NCI-H2196 (cell line): ENCODE measurements at regions not wholly inside any gene's neighbourhood (a gene's known extent, or its start where the extent isn't known, plus 50 kb on each side); places are given as distances from the start of the nearest gene placed in this dataset.

Experiments
- DNase-seq: peaks from one replicate; lab custom pipeline; 2025; ENCODE audit not compliant: unreplicated experiment; lab: John Stamatoyannopoulos, UW

- no peak for DNase-seq
Measured at GRCh38 chr7:18308938-18309337, 186.6 kb upstream of the HDAC9 start.

DNA sequence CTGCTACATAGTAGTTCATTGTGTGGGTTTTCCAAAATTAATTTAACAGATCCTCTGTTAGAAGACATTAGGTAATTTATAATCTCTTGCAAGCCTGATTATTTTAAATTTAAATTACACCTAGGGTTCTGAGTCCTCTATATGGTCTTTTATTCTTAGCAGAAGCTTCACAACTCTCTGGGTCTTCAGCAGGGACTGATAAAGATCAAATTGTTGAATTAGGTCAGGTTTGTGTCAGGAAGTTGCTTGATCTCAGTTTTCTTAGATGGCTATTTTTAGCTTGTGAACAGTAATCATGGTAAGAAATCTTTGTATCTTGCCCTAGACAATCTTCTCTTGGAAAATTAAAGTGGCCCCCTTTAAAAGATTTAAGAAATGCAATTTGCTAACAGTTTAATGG lies 183.1 kb upstream of the HDAC9 start:
- no peak for DNase-seq

- DNase-seq = no peak
Measured at GRCh38 chr7:18313965-18314364, 181.6 kb upstream of the HDAC9 start.

DNA sequence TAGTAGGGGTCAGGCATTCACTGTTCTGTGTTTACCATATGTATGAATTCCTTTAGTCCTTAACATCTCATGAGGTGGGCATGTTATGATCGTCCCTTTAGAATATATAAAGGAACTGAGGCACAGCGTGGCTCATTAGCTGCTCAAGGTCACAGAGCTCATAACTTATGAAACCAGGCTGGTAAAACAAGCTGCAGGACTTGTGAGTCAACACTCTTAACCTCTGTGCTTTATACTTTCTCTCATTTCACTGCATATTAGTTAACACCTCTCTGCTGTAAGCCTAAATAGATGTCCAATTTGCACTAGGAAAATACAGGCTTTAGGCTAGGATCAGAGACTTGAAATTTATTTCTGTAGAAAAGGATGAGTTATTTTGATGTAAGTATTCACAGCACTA lies 180.3 kb upstream of the HDAC9 start:
- no peak for DNase-seq

- DNase-seq = no peak
Measured at GRCh38 chr7:18317941-18318340, 177.6 kb upstream of the HDAC9 start.

DNA sequence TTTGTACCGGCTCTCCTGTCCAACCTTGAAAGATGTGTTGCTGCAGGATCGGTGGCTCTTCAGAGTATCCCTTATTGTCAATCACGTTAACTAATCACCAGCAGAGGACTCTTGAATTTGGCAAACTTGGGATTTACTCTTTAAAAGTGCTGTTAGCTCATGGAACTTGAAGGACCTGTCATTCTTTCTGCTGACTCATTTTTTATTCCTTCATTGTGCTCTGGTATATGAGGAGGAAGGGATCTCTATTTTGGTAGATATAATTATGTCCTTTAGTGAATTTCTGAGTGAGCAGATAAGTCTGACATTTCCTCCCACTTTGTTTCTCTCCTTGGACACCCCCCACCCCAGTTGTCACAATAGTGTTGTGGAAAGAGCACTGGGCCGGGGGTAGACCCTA lies 175.1 kb upstream of the HDAC9 start:
- DNase-seq = no peak

- peak; percentile 28 for DNase-seq
Measured at GRCh38 chr7:18320971-18321567, 174.5 kb upstream of the HDAC9 start.

- DNase-seq = no peak
Measured at GRCh38 chr7:18330548-18330947, 165.0 kb upstream of the HDAC9 start.

DNA sequence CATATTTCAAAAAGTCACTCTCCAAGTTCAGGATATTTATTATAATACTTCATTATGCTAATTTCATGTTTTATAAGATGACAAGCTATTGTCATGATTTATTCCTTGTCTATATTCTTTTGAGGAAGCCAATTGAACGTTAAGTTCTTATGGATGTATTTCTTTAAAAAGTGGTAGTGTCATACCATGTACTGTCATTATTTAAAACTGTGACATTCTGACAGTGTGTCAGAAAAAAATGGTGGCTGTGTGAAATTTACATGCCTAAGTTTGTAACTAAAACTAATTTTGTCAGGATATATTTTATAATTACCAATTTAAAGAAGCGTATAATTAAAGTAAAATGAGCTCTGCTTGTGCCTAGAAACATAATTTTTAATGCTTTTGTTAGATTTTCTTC lies 158.9 kb upstream of the HDAC9 start:
- DNase-seq = no peak

GRCh38 chr7:18337048-18337809 lies 158.3 kb upstream of the HDAC9 start:
- no peak for DNase-seq

- DNase-seq = no peak
Measured at GRCh38 chr7:18338910-18339523, 156.5 kb upstream of the HDAC9 start.

DNA sequence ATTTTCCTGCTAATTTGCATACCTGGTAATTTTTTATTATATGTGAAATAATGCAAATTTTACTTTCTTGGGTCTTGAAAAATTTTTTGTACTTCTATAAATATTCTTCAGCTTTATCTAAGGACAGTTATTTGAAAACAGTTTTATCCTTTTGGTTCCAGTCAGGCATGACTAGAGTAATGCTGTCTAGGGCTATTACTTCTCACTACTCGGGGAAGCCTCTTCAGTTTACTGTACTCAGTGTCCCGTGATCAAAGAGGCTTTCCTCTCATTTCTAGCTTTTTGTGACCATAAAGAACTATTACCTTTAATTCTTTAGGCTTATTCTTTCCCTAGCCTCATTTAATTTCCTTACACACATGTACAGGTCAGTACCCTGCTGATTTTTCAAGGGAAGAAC lies 153.8 kb upstream of the HDAC9 start:
- no peak for DNase-seq

DNA sequence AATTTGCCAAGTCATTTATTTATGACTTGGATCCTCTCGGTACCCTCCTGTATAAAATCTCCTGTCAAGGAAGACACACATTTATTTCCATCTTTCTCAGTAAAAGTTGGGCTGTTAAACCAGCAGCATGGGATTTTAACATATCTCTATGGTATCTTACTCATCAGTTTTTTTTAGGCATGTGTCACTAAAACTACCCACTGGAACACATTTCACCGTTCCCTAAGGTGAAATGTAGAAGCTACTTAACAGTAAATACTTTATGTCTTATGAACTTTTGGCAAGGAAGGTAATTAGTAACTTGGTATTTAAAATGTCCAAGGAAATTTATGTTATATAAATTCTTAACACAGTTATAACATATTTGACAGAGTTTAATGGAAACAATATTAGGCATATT lies 152.5 kb upstream of the HDAC9 start:
- DNase-seq = no peak

DNA sequence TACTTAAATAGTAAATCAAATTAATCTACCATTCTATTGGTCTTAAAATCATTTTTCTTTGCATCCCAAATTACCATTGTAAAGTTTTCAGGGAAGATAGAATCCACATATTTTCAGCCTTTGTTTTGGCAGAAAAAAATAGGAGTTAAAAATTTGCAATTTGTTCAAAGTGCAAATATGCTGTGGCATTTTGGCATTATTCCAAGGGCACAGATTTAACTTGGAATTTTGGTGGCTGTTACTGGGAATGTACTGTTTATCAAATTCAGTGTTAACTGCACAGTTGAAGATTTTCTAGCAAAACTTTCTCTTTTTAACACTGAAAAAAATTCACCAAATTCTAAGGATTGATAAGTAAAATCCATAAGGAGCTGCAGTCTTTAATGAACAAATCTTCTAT lies 151.0 kb upstream of the HDAC9 start:
- no peak for DNase-seq

- peak; percentile 40 for DNase-seq
Measured at GRCh38 chr7:18345641-18346234, 149.8 kb upstream of the HDAC9 start.

- DNase-seq = no peak
Measured at GRCh38 chr7:18347170-18347569, 148.4 kb upstream of the HDAC9 start.

GRCh38 chr7:18350678-18351077 lies 144.9 kb upstream of the HDAC9 start:
- no peak for DNase-seq

DNA sequence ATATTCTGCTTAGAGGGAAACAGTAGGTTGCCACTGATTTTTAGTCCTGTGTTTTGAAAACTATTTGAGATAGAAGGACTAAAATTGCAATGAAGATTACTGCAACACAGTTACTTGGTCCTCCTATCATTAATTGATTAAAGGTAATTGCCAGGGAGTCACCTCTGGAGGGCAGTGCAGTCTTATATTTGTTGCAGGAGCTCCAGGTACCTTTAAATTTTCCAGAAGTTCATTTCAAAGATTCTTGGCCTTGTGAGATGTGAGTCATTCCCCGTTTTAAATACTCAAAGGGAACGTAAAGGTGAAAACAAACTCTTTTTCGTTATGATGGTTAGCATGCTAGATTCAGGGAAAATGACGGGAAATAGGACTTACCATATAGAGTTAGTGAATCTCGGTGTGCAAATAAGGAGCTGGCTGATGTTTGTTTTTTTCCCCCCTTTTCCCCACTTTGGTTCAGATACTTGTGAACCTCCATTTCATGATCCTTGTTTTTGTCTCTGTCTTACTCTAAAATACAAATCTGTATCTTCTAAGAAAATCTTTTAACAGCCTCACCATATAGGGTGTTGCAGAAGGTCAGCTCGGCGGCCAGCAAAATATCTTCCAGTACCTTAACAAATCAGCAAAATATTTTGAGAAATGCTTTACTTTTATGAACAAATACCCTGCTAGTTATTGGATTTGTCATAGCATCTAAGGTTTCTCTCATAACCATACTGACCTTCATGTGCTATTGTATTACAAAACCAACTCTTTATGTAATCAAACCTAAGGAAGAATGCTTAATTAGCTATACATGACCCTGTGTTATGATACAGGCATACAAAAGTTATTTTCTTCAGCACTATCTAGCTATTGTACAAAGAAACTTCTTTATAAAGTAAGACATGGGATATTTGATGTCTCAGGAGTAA lies 143.0 kb upstream of the HDAC9 start:
- peak; percentile 72 for DNase-seq

- no peak for DNase-seq
Measured at GRCh38 chr7:18353339-18353738, 142.2 kb upstream of the HDAC9 start.

DNA sequence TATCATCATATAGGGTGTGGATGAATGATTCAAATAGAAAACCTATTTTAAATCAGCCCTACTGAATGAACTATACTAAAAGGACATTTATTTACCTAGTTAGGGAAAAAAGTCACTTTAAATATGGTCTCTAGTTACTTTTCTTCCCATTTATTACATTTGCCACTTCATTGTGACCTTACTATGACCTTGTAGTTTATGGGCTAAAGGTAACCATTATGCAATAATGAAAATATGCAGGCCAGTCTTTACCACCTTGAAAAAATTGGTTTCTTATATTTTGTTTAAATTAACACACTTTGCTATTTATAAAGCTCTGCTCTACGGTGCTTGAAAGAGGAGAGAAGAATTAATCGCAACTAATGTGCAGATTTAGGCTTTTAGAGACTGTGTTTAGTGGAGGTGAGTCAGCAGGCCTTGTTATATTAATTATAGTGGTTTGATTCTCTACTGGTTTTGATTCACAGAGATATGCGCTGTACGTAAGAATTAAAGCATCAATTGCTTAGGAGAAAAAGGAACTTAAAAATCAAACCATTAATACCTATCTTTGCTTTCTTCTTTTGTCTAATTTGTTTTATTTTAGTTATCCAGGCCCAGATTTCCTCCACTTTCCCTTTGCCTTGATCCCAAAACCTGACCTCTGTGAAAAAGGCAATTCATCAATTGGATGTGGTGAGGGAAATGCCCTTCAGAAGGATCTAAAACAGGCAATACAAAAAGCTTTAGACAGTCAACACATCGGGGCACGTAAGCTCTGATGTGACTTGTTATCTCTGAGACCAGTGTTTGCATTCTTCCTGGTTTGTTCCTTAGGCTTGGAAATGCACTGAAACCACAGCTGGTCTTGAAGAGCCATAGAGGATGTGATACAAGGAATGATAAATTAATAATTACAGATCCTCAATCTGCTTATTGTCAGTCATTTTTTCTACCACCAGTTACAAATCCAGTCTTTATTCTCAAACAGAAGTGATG lies 141.2 kb upstream of the HDAC9 start:
- DNase-seq = no peak
